ENCODE measurements at regions not wholly inside any gene's neighbourhood (a gene's known extent, or its start where the extent isn't known, plus 50 kb on each side); places are given as distances from the start of the nearest gene placed in this dataset.

- DNase-seq (ENCODE audit: low read depth in 6 of 9, low spot score in 9 of 9) = peak in 6 of 9 donors; percentile 9 to 37 (median 13)
- 28% methylated on average over 3 of the region's 3 CpGs for WGBS
Observed at GRCh38 chr12:125402874-125403789, 337.9 kb downstream of the AACS start.

GRCh38 chr12:125403843-125404242 is 338.6 kb downstream of the AACS start:
- DNase-seq (ENCODE audit: low read depth in 6 of 9, low spot score in 9 of 9) = no peak
- H3K36me3 ChIP-seq (ENCODE audit: control insufficient read depth in 2 of 2, insufficient read depth in 2 of 2, low read length in 1 of 2) = no peaks in the 10 kb centered on the region
- no peaks in the 10 kb centered on the region for H3K4me1 ChIP-seq (ENCODE audit: control insufficient read depth in 2 of 2, insufficient read depth in 2 of 2, low read length in 2 of 2)
- no peak overlapping the region for H3K27ac ChIP-seq (ENCODE audit: low read depth in 1 of 2, low read length in 1 of 2)
- H3K4me3 ChIP-seq (ENCODE audit: low read length in 2 of 2) = no peak overlapping the region
- H3K9me3 ChIP-seq (ENCODE audit: control insufficient read depth in 2 of 2, insufficient read depth in 1 of 2, low read length in 1 of 2) = no peaks in the 10 kb centered on the region
- WGBS = 85% methylated on average over 2 of the region's 2 CpGs
- no peaks in the 10 kb centered on the region for H3K27me3 ChIP-seq (ENCODE audit: control insufficient read depth in 2 of 2, insufficient read depth in 1 of 2, low read length in 1 of 2)

More at GRCh38 chr12:125402874-125403789, 337.9 kb downstream of the AACS start:
- no peak overlapping the region for H3K27ac ChIP-seq (ENCODE audit: low read depth in 1 of 2, low read length in 1 of 2)
- no peak overlapping the region for H3K4me3 ChIP-seq (ENCODE audit: low read length in 2 of 2)
- H3K36me3 ChIP-seq (ENCODE audit: control insufficient read depth in 2 of 2, insufficient read depth in 2 of 2, low read length in 1 of 2) = no peaks in the 10 kb centered on the region
- H3K4me1 ChIP-seq (ENCODE audit: control insufficient read depth in 2 of 2, insufficient read depth in 2 of 2, low read length in 2 of 2) = no peaks in the 10 kb centered on the region
- H3K9me3 ChIP-seq (ENCODE audit: control insufficient read depth in 2 of 2, insufficient read depth in 1 of 2, low read length in 1 of 2) = no peaks in the 10 kb centered on the region
- no peaks in the 10 kb centered on the region for H3K27me3 ChIP-seq (ENCODE audit: control insufficient read depth in 2 of 2, insufficient read depth in 1 of 2, low read length in 1 of 2)

- Histone ChIP-seq H3K9me3 (ENCODE audit: control insufficient read depth in 2 of 2, insufficient read depth in 1 of 2, low read length in 1 of 2) (no peaks in the 10 kb centered on the region), H3K36me3 (ENCODE audit: control insufficient read depth in 2 of 2, insufficient read depth in 2 of 2, low read length in 1 of 2) (no peaks in the 10 kb centered on the region), H3K27ac (ENCODE audit: low read depth in 1 of 2, low read length in 1 of 2) (no peak overlapping the region), H3K27me3 (ENCODE audit: control insufficient read depth in 2 of 2, insufficient read depth in 1 of 2, low read length in 1 of 2) (no peaks in the 10 kb centered on the region), H3K4me3 (ENCODE audit: low read length in 2 of 2) (no peak overlapping the region), H3K4me1 (ENCODE audit: control insufficient read depth in 2 of 2, insufficient read depth in 2 of 2, low read length in 2 of 2) (no peaks in the 10 kb centered on the region)
- DNase-seq (ENCODE audit: low read depth in 6 of 9, low spot score in 9 of 9) = no peak
- WGBS = 83% methylated on average over 5 of the region's 5 CpGs
Observed at GRCh38 chr12:125406131-125406530, 340.9 kb downstream of the AACS start.

GRCh38 chr12:125408718-125409117 is 343.5 kb downstream of the AACS start:
- no peak for DNase-seq (ENCODE audit: low read depth in 6 of 9, low spot score in 9 of 9)
- H3K4me1 ChIP-seq (ENCODE audit: control insufficient read depth in 2 of 2, insufficient read depth in 2 of 2, low read length in 2 of 2) = no peaks in the 10 kb centered on the region
- H3K27me3 ChIP-seq (ENCODE audit: control insufficient read depth in 2 of 2, insufficient read depth in 1 of 2, low read length in 1 of 2) = no peaks in the 10 kb centered on the region
- no peaks in the 10 kb centered on the region for H3K36me3 ChIP-seq (ENCODE audit: control insufficient read depth in 2 of 2, insufficient read depth in 2 of 2, low read length in 1 of 2)
- WGBS = 94% methylated on average over 3 of the region's 3 CpGs
- H3K4me3 ChIP-seq (ENCODE audit: low read length in 2 of 2) = no peak overlapping the region
- H3K27ac ChIP-seq (ENCODE audit: low read depth in 1 of 2, low read length in 1 of 2) = no peak overlapping the region
- no peaks in the 10 kb centered on the region for H3K9me3 ChIP-seq (ENCODE audit: control insufficient read depth in 2 of 2, insufficient read depth in 1 of 2, low read length in 1 of 2)

- no peaks in the 10 kb centered on the region for H3K4me1 ChIP-seq (ENCODE audit: control insufficient read depth in 2 of 2, insufficient read depth in 2 of 2, low read length in 2 of 2)
- no peak overlapping the region for H3K27ac ChIP-seq (ENCODE audit: low read depth in 1 of 2, low read length in 1 of 2)
- H3K4me3 ChIP-seq (ENCODE audit: low read length in 2 of 2) = no peak overlapping the region
- no peaks in the 10 kb centered on the region for H3K27me3 ChIP-seq (ENCODE audit: control insufficient read depth in 2 of 2, insufficient read depth in 1 of 2, low read length in 1 of 2)
- DNase-seq (ENCODE audit: low read depth in 6 of 9, low spot score in 9 of 9) = no peak
- WGBS = 76% methylated on average over 11 of the region's 11 CpGs
- H3K9me3 ChIP-seq (ENCODE audit: control insufficient read depth in 2 of 2, insufficient read depth in 1 of 2, low read length in 1 of 2) = no peaks in the 10 kb centered on the region
- no peaks in the 10 kb centered on the region for H3K36me3 ChIP-seq (ENCODE audit: control insufficient read depth in 2 of 2, insufficient read depth in 2 of 2, low read length in 1 of 2)
Observed at GRCh38 chr12:125412506-125412905, 347.3 kb downstream of the AACS start.

GRCh38 chr12:125417446-125417845 is 352.2 kb downstream of the AACS start:
- Histone ChIP-seq H3K27me3 (ENCODE audit: control insufficient read depth in 2 of 2, insufficient read depth in 1 of 2, low read length in 1 of 2) (no peaks in the 10 kb centered on the region), H3K4me1 (ENCODE audit: control insufficient read depth in 2 of 2, insufficient read depth in 2 of 2, low read length in 2 of 2) (no peaks in the 10 kb centered on the region), H3K27ac (ENCODE audit: low read depth in 1 of 2, low read length in 1 of 2) (no peak overlapping the region), H3K36me3 (ENCODE audit: control insufficient read depth in 2 of 2, insufficient read depth in 2 of 2, low read length in 1 of 2) (no peaks in the 10 kb centered on the region), H3K4me3 (ENCODE audit: low read length in 2 of 2) (no peak overlapping the region), H3K9me3 (ENCODE audit: control insufficient read depth in 2 of 2, insufficient read depth in 1 of 2, low read length in 1 of 2) (no peaks in the 10 kb centered on the region)
- DNase-seq (ENCODE audit: low read depth in 6 of 9, low spot score in 9 of 9) = no peak
- WGBS = 84% methylated on average over 3 of the region's 3 CpGs

GRCh38 chr12:125418902-125419564 is 353.8 kb downstream of the AACS start:
- no peaks in the 10 kb centered on the region for H3K27me3 ChIP-seq (ENCODE audit: control insufficient read depth in 2 of 2, insufficient read depth in 1 of 2, low read length in 1 of 2)
- H3K9me3 ChIP-seq (ENCODE audit: control insufficient read depth in 2 of 2, insufficient read depth in 1 of 2, low read length in 1 of 2) = no peaks in the 10 kb centered on the region
- no peaks in the 10 kb centered on the region for H3K36me3 ChIP-seq (ENCODE audit: control insufficient read depth in 2 of 2, insufficient read depth in 2 of 2, low read length in 1 of 2)
- no peak for DNase-seq (ENCODE audit: low read depth in 6 of 9, low spot score in 9 of 9)
- H3K4me3 ChIP-seq (ENCODE audit: low read length in 2 of 2) = no peak overlapping the region
- no peaks in the 10 kb centered on the region for H3K4me1 ChIP-seq (ENCODE audit: control insufficient read depth in 2 of 2, insufficient read depth in 2 of 2, low read length in 2 of 2)
- WGBS = 83% methylated on average over 7 of the region's 7 CpGs
- H3K27ac ChIP-seq (ENCODE audit: low read depth in 1 of 2, low read length in 1 of 2) = no peak overlapping the region

GRCh38 chr12:125424909-125425308 is 359.7 kb downstream of the AACS start:
- Histone ChIP-seq H3K4me1 (ENCODE audit: control insufficient read depth in 2 of 2, insufficient read depth in 2 of 2, low read length in 2 of 2) (no peaks in the 10 kb centered on the region), H3K4me3 (ENCODE audit: low read length in 2 of 2) (no peak overlapping the region), H3K36me3 (ENCODE audit: control insufficient read depth in 2 of 2, insufficient read depth in 2 of 2, low read length in 1 of 2) (no peaks in the 10 kb centered on the region), H3K27ac (ENCODE audit: low read depth in 1 of 2, low read length in 1 of 2) (no peak overlapping the region), H3K27me3 (ENCODE audit: control insufficient read depth in 2 of 2, insufficient read depth in 1 of 2, low read length in 1 of 2) (no peaks in the 10 kb centered on the region), H3K9me3 (ENCODE audit: control insufficient read depth in 2 of 2, insufficient read depth in 1 of 2, low read length in 1 of 2) (no peaks in the 10 kb centered on the region)
- no peak for DNase-seq (ENCODE audit: low read depth in 6 of 9, low spot score in 9 of 9)
- 62% methylated on average over 3 of the region's 3 CpGs for WGBS

GRCh38 chr12:125431516-125431915 is 366.3 kb downstream of the AACS start:
- Histone ChIP-seq H3K27ac (ENCODE audit: low read depth in 1 of 2, low read length in 1 of 2) (no peak overlapping the region), H3K9me3 (ENCODE audit: control insufficient read depth in 2 of 2, insufficient read depth in 1 of 2, low read length in 1 of 2) (peaks cover 0 to 1% of the 10 kb centered on the region in 2 donors), H3K27me3 (ENCODE audit: control insufficient read depth in 2 of 2, insufficient read depth in 1 of 2, low read length in 1 of 2) (no peaks in the 10 kb centered on the region), H3K4me3 (ENCODE audit: low read length in 2 of 2) (no peak overlapping the region), H3K4me1 (ENCODE audit: control insufficient read depth in 2 of 2, insufficient read depth in 2 of 2, low read length in 2 of 2) (no peaks in the 10 kb centered on the region), H3K36me3 (ENCODE audit: control insufficient read depth in 2 of 2, insufficient read depth in 2 of 2, low read length in 1 of 2) (no peaks in the 10 kb centered on the region)
- 67% methylated on average over 6 of the region's 6 CpGs for WGBS
- DNase-seq (ENCODE audit: low read depth in 6 of 9, low spot score in 9 of 9) = no peak
